Esophagus squamous epithelium (tissue), 4 donors: ENCODE measurements at regions not wholly inside any gene's neighbourhood (a gene's known extent, or its start where the extent isn't known, plus 50 kb on each side); places are given as distances from the start of the nearest gene placed in this dataset.

Experiments
- CTCF ChIP-seq, 6 experiments: fragments of 450-650 bp in 4 of 6; fragments of 200-600 bp in 2 of 6; sonication (generic) in 2 of 6; IDR thresholded peaks; one replicate each; pipeline ENCODE4 v1.5.1; 2016 to 2019; ENCODE audit warnings: antibody characterized with exemption in 6 of 6, mild to moderate bottlenecking in 4 of 6, moderate library complexity in 4 of 6
- POLR2A ChIP-seq, 4 donors: fragments of 450-650 bp; IDR thresholded peaks; one replicate each; pipeline ENCODE4 v1.6.1; 2017; ENCODE audit warnings: antibody characterized with exemption in 4 of 4, mild to moderate bottlenecking in 4 of 4, moderate library complexity in 3 of 4

GRCh38 chr13:105506463-105506862, 1029.0 kb downstream of the EFNB2 start:
- TF ChIP-seq CTCF (IDR thresholded peaks at IDR 0.05) (no peak), POLR2A (IDR thresholded peaks at IDR 0.05) (no peak)
